SK-N-SH (cell line): ENCODE measurements at regions not wholly inside any gene's neighbourhood (a gene's known extent, or its start where the extent isn't known, plus 50 kb on each side); places are given as distances from the start of the nearest gene placed in this dataset.

Experiments
- small RNA-seq, 7 experiments: library from RNA; depleted of rRNA; stranded (forward); fragments of <200 nt; gene quantifications; one replicate each; pipeline ENCODE3, GENCODE V24; 2012

Small RNA genes lying in the stretch of these regions (small RNA-seq; reads per million reads assigned to genes)
- gene HMGN2P28: 0 to 9.0 (median 0) reads per million in 7 experiments
